GM12875 (cell line): ENCODE measurements at regions not wholly inside any gene's neighbourhood (a gene's known extent, or its start where the extent isn't known, plus 50 kb on each side); places are given as distances from the start of the nearest gene placed in this dataset.

Source experiments
- H3K4me3 ChIP-seq: one replicate; pipeline ENCODE4 v1.5.1; 2011; ENCODE audit warnings: low read depth, low read length, control low read depth
- TF ChIP-seq, protein P1 (sequence below): IDR thresholded peaks from 2 replicates; pipeline ENCODE4 v1.5.1; 2011; ENCODE audit warnings: low read depth, mild to moderate bottlenecking, control low read depth, inconsistent platforms, low read length, moderate library complexity, borderline replicate concordance; ENCODE audit not compliant: insufficient read depth

DNA sequence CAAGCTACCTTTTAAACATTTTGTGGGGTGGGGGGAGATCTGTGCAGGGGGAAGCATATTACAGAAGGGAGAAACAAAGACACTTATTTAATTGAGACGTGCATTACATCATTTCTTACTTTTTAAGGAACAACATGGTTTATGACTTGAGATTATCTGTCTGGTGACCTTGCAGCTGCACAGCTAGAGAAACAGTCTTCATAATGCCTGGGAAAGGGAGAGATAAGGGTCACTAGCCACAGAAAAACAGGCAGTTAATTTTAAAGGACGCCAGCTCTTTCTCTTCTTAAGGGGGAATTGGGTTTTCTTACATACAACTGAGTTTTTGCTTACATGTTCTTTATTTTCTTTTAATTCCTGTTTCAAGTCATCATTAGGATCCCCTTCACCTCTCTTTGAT, 147.9 kb downstream of the SST start:
- TF ChIP-seq, protein P1, sequence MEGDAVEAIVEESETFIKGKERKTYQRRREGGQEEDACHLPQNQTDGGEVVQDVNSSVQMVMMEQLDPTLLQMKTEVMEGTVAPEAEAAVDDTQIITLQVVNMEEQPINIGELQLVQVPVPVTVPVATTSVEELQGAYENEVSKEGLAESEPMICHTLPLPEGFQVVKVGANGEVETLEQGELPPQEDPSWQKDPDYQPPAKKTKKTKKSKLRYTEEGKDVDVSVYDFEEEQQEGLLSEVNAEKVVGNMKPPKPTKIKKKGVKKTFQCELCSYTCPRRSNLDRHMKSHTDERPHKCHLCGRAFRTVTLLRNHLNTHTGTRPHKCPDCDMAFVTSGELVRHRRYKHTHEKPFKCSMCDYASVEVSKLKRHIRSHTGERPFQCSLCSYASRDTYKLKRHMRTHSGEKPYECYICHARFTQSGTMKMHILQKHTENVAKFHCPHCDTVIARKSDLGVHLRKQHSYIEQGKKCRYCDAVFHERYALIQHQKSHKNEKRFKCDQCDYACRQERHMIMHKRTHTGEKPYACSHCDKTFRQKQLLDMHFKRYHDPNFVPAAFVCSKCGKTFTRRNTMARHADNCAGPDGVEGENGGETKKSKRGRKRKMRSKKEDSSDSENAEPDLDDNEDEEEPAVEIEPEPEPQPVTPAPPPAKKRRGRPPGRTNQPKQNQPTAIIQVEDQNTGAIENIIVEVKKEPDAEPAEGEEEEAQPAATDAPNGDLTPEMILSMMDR: no peak
- no peak overlapping the region for H3K4me3 ChIP-seq

DNA sequence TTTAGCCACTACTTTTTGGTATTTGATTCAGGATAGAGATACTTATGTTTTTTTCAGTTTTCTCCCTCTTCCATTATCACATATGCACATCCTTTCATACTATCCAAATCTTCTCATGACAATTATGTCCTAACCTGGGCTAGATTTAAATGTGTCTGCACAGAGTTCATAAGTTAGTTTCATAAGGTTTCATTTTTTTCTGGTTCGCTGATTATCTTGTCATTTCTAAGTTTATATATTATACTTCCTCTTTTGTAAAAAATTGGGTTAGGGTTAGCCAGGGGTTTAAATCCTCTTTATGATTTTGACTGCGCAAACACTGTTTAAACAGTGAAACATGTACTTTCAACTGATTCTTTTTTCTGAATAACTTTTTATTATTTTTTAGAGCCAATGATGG, 148.6 kb downstream of the SST start:
- TF ChIP-seq, protein P1: no peak
- H3K4me3 ChIP-seq: no peak overlapping the region

DNA sequence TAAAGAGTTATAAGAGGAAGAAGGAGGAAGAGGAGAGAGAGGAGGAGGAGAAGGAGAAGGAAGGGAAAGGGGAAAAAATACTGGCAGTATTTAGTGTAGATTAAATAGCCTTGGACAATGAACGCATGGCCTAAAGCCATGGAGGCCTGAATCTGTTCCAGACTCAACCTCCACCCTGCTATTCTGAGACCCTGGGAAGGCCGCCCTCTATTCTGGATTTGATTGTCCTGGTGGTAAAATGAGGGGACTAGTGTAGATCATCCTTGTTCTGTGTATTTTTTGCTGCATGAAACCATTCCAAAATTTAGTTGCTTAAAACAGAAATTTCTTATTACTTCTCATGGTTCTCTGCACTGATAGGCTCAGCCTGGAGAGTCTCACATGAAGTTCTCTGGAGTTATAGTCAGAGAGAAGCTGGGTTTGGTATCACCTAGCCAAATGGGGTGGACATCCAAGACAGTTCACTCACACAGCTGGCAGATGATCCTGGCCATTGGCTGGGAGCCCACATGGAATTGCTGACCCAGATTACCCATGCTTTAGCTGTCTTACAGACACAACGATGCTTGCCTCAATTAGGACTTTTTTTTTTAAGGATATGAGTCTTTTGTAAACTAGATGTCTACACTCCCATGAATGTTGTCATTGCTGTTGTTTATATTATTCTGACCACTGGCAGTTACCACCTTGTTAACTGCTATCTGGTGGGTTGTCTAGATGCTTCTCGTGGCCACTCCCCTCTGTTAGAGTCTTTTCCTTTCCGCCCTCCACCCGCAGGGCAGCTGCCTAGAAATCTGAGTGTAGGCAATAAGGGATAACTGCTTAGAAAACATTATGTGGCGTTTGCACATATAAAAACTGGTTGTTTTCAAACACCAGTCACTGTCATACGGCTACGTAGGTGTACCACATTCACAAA, 149.9 kb downstream of the SST start:
- no peak overlapping the region for H3K4me3 ChIP-seq
- TF ChIP-seq, protein P1: no peak

DNA sequence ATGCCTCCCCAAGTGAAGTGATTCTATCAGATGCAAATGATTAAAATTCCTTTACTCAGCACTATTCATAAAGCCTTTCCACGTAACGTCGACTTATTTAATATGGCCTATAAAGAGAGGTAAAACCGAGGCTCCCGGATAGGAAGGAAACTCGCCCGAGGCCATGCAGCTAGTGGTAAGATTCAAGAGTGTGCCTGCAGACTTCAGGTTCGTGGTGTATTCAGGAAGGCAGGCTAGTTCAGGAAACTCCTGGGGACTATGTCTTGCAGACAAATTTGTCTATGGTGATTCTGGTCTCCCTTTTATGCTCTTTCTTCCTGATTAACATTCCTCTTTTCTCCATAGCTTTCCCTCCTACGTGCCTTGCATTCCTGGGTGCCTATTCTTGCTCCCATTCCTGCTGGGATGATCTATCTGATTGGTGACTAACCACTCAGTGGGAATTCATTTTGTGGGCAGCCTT, 150.7 kb downstream of the SST start:
- H3K4me3 ChIP-seq: no peak overlapping the region
- TF ChIP-seq, protein P1: no peak

DNA sequence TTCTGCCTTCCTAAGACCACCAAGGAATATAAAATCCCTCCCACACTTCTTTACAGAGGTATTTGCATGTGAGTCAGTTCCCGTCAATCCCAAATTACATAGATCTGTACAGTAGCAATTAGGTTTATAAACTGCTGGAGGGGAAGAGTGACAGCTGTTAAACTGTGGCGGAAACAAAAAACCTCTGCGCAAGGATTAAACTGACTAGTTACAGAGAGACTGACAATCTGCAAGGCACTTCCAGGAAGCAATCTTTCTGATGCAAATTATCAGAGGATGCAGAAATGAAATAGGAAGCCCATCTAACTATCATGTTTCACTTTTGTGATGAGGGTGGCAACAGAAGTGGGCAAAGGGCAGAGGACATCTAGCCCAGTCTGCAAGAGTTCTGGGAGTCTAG, 150.4 kb downstream of the RTP4 start:
- H3K4me3 ChIP-seq: no peak overlapping the region
- TF ChIP-seq, protein P1: no peak

DNA sequence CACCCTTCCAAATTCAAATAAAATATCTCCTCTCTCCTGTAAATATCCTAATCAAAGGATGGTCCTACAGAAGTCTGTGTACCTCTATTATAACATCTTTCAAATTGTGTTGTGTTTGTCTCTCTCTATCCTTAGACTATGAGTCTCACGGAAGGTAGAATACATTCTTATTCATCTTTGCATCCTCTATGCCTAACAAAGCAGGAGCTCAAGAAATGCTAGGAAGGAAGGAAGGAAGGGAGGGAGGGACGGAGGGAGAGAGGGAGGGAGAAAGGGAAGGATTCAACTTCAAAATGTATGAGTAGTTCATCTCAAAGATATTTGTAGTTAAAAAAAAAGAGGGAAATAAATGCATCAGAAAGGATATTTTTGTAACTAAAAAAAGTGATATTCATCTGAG, 150.0 kb downstream of the RTP4 start:
- H3K4me3 ChIP-seq: no peak overlapping the region
- TF ChIP-seq, protein P1: no peak
